Stimulated activated effector memory CD8-positive, alpha-beta T cell treated with anti-CD3 and anti-CD28 coated beads, Interleukin-12 subunit alpha, Interleukin-12 subunit beta, amount 100 ng/mL, for 72 hours (primary cell): ENCODE measurements at regions not wholly inside any gene's neighbourhood (a gene's known extent, or its start where the extent isn't known, plus 50 kb on each side); places are given as distances from the start of the nearest gene placed in this dataset.

Experiments
- ATAC-seq: fragments of 150-1000 bp; cut with Tn5 transposase; 2 replicates; pipeline ENCODE4 v1.10.0; 2021
- DNase-seq, 2 donors: peaks; one replicate each; pipeline ENCODE4 v3.0.0; 2021 to 2022; ENCODE audit warnings: low spot score in 2 of 2
- H3K27ac Mint-ChIP-seq: one replicate; pipeline ENCODE4 v1.8.0; 2022; ENCODE audit warnings: mild to moderate bottlenecking, mixed read lengths
- H3K36me3 Mint-ChIP-seq: one replicate; pipeline ENCODE4 v1.8.0; 2022; ENCODE audit warnings: mild to moderate bottlenecking, mixed read lengths
- H3K4me1 Mint-ChIP-seq: one replicate; pipeline ENCODE4 v1.8.0; 2022; ENCODE audit warnings: mixed read lengths
- H3K4me3 Mint-ChIP-seq: one replicate; pipeline ENCODE4 v1.8.0; 2022; ENCODE audit warnings: mild to moderate bottlenecking, mixed read lengths
- H3K9me3 Mint-ChIP-seq: one replicate; pipeline ENCODE4 v1.8.0; 2022; ENCODE audit warnings: mixed read lengths

DNA sequence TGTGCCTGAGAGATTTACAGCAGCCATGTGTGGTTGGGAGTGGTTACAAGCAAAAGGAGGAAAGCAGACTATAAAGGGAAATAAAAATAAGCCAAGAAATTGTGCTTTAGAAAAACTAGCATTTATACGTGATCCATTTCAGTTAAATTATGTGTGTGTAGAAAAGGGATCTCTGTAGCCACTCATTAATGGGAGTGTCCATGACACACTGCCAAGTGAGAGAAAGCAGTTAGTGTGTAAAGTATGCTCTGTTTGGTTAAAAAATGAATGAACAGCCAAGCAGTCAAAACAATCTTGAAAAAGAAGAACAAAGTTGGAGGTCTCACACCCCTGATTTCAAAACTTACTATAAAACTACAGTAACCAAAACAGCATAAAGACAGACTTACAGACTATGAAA is 67.9 kb upstream of the GGTLC1 start:
- DNase-seq = no peak

GRCh38 chr20:24052599-24053275 is 64.2 kb upstream of the GGTLC1 start:
- Mint-ChIP-seq H3K4me3 (no peak overlapping the region), H3K27ac (no peak overlapping the region), H3K9me3 (no peaks in the 10 kb centered on the region), H3K4me1 (peaks cover 24% of the 10 kb centered on the region), H3K36me3 (no peaks in the 10 kb centered on the region)
- DNase-seq = no peak
- ATAC-seq = no peak

More for the DNA sequence above, 67.9 kb upstream of the GGTLC1 start:
- ATAC-seq = no peak
- H3K4me3 Mint-ChIP-seq = no peak overlapping the region
- no peak overlapping the region for H3K27ac Mint-ChIP-seq
- no peaks in the 10 kb centered on the region for H3K36me3 Mint-ChIP-seq
- no peaks in the 10 kb centered on the region for H3K9me3 Mint-ChIP-seq
- no peaks in the 10 kb centered on the region for H3K4me1 Mint-ChIP-seq

DNA sequence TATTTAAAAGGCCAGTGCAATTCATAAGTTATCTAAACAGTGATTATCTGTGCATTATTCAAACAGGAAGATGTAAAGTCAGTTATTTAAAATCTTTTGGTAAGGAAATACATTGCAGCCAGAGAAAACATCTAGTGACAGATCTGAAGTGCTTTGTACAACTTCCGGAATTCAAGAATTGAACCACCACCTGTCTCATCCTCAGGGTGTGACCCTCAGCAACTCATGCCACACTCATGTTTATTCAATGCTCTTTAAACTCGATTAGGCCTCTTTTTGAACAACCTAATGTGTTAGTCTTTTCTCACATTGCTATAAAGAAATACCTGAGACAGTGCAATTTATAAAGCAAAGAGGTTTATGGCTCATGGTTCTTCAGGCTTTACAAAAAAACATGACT is 62.6 kb upstream of the GGTLC1 start:
- Mint-ChIP-seq H3K27ac (no peak overlapping the region), H3K36me3 (no peaks in the 10 kb centered on the region), H3K4me1 (peaks cover 24% of the 10 kb centered on the region), H3K9me3 (no peaks in the 10 kb centered on the region), H3K4me3 (no peak overlapping the region)
- DNase-seq (no peak), ATAC-seq (no peak)

DNA sequence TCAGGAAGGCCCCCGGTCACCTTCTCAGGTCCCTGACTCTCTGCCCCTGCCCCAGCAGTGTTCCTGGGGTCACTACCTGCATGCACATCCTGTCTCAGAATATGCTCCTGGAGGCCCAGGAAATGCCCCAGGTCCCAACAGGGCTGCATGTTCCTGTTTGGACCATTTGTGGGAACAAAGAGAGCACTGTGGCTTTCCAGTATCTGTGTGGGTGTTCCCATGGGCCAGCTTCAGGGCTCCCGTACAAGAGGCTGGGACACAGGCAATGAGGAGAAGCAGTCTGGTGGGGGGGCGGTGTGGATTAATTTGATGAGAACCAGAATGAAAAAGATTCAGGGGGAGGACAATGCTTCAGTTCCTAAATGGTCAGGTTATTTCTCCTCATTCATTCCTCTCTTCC is 61.5 kb upstream of the GGTLC1 start:
- Mint-ChIP-seq H3K27ac (no peak overlapping the region), H3K36me3 (no peaks in the 10 kb centered on the region), H3K4me3 (no peak overlapping the region), H3K4me1 (peaks cover 34% of the 10 kb centered on the region), H3K9me3 (no peaks in the 10 kb centered on the region)
- no peak for DNase-seq
- no peak for ATAC-seq

DNA sequence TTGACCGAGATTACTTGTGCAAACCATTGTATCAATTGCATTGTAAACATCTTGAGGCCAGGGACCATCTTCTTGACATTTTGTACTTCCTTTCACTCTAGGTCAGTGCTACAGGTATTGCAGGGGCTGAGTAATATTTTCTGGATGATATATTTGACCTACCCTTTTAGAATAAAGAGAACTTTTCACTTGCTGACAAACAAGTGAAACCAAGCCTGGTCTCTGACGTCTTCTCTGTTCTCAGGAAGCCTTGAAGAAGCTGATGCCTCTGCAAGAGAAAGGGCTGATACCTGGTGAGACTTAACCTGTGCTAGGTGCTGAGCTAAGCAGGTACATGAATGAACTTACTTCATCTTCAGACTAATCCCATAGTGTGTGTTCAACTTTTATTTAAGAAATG is 60.5 kb upstream of the GGTLC1 start:
- DNase-seq (no peak), ATAC-seq (peak; percentile 53)
- H3K27ac Mint-ChIP-seq = no peak overlapping the region
- H3K9me3 Mint-ChIP-seq = no peaks in the 10 kb centered on the region
- H3K36me3 Mint-ChIP-seq = no peaks in the 10 kb centered on the region
- no peak overlapping the region for H3K4me3 Mint-ChIP-seq
- H3K4me1 Mint-ChIP-seq = peaks cover 35% of the 10 kb centered on the region

- DNase-seq = no peak
- H3K4me1 Mint-ChIP-seq = peaks cover 35% of the 10 kb centered on the region
- H3K9me3 Mint-ChIP-seq = no peaks in the 10 kb centered on the region
- ATAC-seq = no peak
- no peaks in the 10 kb centered on the region for H3K36me3 Mint-ChIP-seq
- no peak overlapping the region for H3K27ac Mint-ChIP-seq
- no peak overlapping the region for H3K4me3 Mint-ChIP-seq
These were observed 59.5 kb upstream of the GGTLC1 start for GRCh38 chr20:24048024-24048611.

- Mint-ChIP-seq H3K9me3 (no peaks in the 10 kb centered on the region), H3K4me1 (peaks cover 35% of the 10 kb centered on the region), H3K27ac (no peak overlapping the region)
These were observed 58.3 kb upstream of the GGTLC1 start for GRCh38 chr20:24046888-24047287.

GRCh38 chr20:24045621-24046318 is 57.2 kb upstream of the GGTLC1 start:
- no peaks in the 10 kb centered on the region for H3K9me3 Mint-ChIP-seq
- DNase-seq (peak in 1 of 2 donors; percentile 66), ATAC-seq (peak; percentile 98)
- H3K36me3 Mint-ChIP-seq = no peaks in the 10 kb centered on the region
- no peak overlapping the region for H3K27ac Mint-ChIP-seq
- peaks cover 35% of the 10 kb centered on the region for H3K4me1 Mint-ChIP-seq
- H3K4me3 Mint-ChIP-seq = no peak overlapping the region

More at GRCh38 chr20:24046888-24047287, 58.3 kb upstream of the GGTLC1 start:
- DNase-seq (no peak), ATAC-seq (no peak)
- H3K36me3 Mint-ChIP-seq = no peaks in the 10 kb centered on the region
- H3K4me3 Mint-ChIP-seq = no peak overlapping the region

DNA sequence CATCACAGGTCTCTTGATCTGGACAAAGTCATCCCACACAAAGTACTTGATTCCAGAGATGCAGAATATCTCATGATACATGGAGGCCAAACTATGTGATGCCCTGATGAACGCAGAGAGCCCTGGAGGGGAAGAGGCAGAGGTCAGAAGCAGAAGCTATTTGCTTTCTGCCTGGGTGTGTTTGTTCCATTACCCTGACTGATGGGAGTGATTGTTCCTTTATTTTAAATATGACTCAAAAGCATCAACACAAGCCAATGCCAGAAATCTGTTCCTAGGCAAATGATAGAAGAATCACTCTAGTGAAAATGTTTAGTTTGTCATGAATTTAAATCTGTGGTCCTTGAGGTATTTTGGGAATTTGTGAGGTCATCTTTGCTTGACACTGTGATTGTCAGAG is 54.7 kb upstream of the GGTLC1 start:
- Mint-ChIP-seq H3K9me3 (no peaks in the 10 kb centered on the region), H3K36me3 (no peaks in the 10 kb centered on the region), H3K4me1 (peaks cover 20% of the 10 kb centered on the region), H3K27ac (no peak overlapping the region), H3K4me3 (no peak overlapping the region)
- ATAC-seq = no peak
- DNase-seq = no peak

DNA sequence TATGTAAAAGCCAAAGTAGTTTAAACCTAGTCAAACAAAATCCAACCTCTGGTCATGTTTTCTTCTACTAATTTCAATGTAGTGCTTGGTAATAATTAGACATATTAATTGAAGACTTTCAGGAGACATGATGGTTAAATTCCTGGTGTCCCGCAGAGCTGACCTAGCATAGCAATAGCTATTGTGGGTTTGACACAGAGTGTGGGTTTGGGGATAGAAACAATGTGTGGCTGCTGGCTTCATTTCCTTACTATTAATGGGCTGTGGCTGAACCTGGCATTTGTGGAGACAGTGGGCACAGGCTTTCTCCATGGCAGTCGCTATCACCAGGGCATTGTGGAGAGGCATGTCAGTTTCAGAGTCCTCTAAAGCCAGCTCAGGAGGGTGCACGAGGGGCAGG is 54.1 kb upstream of the GGTLC1 start:
- no peaks in the 10 kb centered on the region for H3K36me3 Mint-ChIP-seq
- H3K4me1 Mint-ChIP-seq = peaks cover 19% of the 10 kb centered on the region
- H3K9me3 Mint-ChIP-seq = no peaks in the 10 kb centered on the region
- DNase-seq (no peak), ATAC-seq (no peak)
- no peak overlapping the region for H3K27ac Mint-ChIP-seq
- no peak overlapping the region for H3K4me3 Mint-ChIP-seq

GRCh38 chr20:24040896-24041459 is 52.4 kb upstream of the GGTLC1 start:
- Mint-ChIP-seq H3K27ac (no peak overlapping the region), H3K4me1 (peaks cover 18% of the 10 kb centered on the region), H3K4me3 (no peak overlapping the region), H3K36me3 (no peaks in the 10 kb centered on the region), H3K9me3 (no peaks in the 10 kb centered on the region)
- no peak for ATAC-seq
- DNase-seq = no peak

DNA sequence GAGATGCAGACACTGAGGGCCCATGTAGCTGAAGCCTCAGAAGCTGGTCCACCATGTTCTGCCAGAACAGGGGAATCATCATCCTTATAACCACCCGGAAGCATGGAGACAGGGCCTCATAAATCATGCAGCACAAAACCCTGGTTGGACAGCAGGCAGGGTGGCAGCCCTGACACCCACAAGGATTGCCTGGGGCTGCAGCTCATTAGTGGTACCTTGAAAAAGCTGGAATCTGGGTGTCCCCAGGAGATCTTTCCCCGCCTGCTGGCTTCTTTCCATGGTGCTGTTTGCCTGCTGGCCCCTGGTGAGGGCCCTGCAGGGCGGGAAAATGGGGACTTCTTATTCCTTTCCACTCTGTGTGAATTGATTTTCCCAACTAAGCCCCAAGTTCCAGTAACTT is 50.6 kb upstream of the GGTLC1 start:
- ATAC-seq (no peak), DNase-seq (no peak)
- peaks cover 9% of the 10 kb centered on the region for H3K4me1 Mint-ChIP-seq
- H3K9me3 Mint-ChIP-seq = no peaks in the 10 kb centered on the region
- no peak overlapping the region for H3K27ac Mint-ChIP-seq
- no peaks in the 10 kb centered on the region for H3K36me3 Mint-ChIP-seq
- no peak overlapping the region for H3K4me3 Mint-ChIP-seq
